ENCODE measurements at regions not wholly inside any gene's neighbourhood (a gene's known extent, or its start where the extent isn't known, plus 50 kb on each side); places are given as distances from the start of the nearest gene placed in this dataset.
"Not testable (repeated sequence)": the region's sequence is repeated elsewhere in the genome, so short reads cannot be mapped to it uniquely, and the experiment has no call there.

DNA sequence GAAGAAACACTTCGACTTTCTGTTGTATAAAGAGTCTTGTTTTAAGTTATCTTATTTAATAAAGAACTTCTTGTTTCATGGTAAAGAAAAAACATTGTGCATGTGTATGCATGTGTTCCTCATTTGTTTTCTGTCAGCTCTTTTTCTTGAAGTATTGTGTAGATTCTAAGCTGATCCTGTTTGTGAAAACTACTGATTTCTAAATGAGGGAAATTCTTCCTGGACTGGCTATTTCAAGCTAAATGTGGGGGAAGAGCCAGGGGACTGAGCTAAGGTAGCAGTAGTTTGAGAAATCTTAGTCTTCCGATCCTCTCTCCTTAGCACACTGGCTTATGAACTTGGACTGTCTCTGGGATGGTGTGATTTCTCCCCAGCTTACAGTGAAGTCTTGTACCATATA is 56.4 kb upstream of the RBMS1 start:
- in situ Hi-C loops (cut with MboI; ENCODE audit: low sequenced_read_pairs), result no loop called here

DNA sequence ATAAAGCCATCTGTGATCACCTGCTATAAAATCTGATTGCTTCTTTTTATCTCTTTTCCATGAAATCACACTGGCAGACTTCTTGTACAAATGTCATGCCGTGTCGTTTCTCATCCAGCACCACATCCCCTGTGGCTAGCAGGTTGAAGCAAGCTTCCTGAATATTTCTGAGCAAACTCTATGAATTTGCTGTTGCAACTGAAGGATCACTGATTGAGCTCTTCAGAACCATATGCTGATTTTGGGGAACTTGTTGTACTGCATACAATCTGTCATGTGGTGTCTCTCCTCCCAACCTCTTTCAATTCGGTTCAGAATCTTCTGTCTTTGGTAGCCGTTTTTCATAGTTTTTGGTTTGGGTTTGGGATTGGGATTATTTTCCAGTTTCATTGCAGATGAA is 57.7 kb upstream of the RBMS1 start:
- in situ Hi-C loops (cut with MboI; ENCODE audit: low sequenced_read_pairs), result no loop called here

DNA sequence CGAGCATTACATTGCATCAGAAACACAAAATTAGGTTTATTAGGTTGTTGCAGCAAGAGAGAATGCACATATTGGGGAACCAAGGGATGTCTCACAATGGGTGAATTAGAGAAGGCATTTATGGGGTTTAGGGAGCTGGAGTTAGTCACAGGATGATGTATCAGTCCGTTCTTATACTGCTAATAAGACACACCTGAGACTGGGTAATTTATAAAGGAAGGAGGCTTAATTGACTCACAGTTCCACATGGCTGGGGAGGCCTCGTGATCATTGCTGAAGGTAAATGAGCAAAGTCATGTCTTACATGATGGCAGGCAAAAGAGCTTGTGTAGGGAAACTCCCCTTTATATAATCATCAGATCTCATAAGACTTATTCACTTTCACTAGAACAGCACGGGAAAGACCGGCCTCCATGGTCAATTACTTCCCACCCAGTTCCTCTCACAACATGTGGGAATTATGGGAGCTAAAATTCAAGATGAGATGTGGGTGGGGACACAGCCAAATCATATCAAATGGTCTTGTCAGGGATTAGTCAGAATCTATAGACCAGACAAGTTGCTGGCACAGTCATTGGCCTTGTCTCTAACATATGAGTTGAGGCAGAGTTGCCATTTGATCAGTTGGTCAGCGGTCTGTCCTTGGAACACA is 61.9 kb upstream of the RBMS1 start:
- in situ Hi-C loops (cut with MboI; ENCODE audit: low sequenced_read_pairs), result no loop called here

- in situ Hi-C loops (cut with MboI; ENCODE audit: low sequenced_read_pairs), result no loop called here
These were observed 64.3 kb upstream of the RBMS1 start for GRCh38 chr2:160557903-160558302.

DNA sequence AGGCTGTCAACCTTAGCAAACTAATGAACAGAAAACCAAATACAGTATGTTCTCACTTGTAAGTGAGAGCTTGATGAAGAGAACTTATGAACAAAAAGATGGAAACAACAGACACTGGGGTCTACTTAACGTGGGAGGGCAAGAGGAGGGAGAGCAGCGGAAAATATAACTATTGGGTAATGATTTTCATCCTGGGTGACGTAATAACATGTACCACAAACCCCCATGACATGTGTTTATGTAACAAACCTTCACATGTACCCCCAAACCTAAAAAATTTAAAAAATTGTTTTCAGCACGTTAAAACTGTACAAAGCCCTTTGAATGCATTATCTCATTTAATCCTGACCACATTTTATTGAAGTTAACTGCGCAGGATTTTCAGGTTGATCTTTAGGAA is 64.9 kb upstream of the RBMS1 start:
- in situ Hi-C loops (cut with MboI; ENCODE audit: low sequenced_read_pairs), result no loop called here

DNA sequence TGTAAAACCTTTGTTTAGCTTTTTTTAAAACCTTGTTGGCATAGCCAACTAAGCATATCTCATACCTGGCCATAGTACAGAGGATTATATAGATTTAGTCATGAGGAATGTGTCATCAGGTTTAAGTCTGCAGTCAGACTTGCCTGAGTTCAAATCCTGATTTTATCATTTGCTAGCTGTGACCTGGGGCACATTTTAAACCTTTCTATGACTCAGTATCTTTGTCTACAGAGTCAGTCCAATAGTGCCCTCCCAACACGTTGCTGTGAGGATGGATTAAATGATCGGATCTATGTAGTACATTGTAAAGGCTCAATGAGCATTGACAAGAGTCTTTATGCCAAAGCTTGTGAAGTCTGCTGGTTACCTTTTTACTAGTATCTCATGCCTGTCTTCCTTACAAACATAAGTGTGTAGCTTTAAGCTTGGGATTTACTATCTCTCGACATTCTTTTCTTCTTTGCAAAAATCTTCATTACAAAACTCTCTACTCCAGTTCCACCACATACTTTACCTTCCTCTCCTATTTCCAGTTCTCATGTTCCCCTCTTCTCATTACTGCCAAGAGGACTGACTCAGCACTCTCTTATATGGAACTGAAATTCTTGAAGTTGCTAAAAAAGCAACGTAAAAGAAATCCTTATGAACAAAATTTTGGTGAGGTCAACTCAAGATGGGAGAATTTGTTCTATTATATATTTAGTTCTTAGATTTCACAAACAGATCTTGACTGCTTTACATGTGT is 68.1 kb upstream of the RBMS1 start:
- in situ Hi-C loops (cut with MboI; ENCODE audit: low sequenced_read_pairs), result no loop called here

DNA sequence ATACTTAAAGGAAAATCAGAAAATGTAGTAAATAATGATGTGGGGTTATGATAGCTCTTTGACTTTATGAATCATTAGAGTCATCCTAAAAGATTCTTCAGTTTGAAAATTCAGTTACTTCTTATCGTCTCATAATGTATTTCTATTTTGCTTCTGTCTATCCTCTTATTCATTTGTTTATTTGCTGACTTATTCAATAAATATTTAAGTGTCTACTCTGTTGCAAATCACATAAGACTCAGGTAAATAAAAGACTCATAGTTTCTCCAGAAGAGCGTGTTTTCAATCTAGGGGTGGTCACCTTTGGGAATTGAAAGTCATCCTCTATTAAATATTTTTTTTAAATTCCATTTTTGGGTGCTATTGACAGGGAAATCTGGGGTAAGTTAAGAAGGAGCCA is 69.1 kb upstream of the RBMS1 start:
- in situ Hi-C loops (cut with MboI; ENCODE audit: low sequenced_read_pairs), result no loop called here

GRCh38 chr2:160564591-160564990 is 71.0 kb upstream of the RBMS1 start:
- in situ Hi-C loops (cut with MboI; ENCODE audit: low sequenced_read_pairs), result no loop called here

DNA sequence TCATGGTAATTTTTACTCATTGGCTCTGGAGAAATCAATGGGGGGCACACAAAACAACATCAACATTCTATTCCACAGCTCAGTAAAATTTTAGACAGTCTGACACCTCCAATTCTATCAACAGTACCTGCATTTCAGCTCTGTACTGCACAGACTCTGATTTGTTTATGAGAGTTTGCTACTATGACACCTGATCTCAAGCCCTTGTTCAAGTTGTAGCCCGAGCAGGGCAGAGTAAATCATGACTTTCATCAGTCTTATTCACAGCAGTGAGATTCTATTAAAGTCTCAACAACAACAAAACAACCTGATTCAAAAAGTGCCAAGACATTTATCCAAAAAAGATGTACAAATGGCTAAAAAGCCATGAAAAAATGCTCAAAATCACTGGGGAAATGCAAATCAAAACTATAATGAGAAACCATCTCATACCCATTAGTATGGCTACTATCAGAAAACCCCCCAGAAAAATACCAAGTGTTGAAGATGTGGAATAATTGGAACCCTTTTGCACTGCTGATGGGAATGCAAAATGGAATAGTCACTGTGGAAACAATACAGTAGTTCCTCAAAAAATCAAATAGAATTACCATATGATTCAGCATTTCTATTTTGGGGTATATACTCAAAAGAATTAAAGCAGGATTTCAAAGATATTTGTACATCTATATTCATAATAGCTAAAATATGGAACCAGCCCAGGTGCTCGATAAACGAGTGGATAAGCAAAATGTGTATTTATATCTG is 71.7 kb upstream of the RBMS1 start:
- in situ Hi-C loops (cut with MboI; ENCODE audit: low sequenced_read_pairs), result no loop called here

DNA sequence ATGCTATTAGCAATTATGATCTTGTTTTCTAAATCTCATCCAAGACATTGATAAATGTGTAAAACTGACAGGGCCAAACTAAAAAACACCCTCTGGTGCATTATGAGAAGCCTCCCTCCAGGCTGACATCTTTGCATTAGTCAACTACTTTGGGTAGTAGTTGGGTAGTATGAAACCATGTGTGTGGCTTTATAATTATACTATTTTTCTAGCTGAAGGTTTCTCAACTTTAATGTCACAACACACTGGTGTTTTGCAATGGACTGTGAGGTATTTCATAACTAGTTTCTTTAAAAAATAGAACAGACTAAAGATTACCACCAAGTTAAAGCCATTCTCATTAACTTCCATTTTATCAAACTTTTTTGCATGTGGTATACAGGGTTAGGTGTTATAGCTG is 73.1 kb upstream of the RBMS1 start:
- in situ Hi-C loops (cut with MboI; ENCODE audit: low sequenced_read_pairs), result no loop called here

DNA sequence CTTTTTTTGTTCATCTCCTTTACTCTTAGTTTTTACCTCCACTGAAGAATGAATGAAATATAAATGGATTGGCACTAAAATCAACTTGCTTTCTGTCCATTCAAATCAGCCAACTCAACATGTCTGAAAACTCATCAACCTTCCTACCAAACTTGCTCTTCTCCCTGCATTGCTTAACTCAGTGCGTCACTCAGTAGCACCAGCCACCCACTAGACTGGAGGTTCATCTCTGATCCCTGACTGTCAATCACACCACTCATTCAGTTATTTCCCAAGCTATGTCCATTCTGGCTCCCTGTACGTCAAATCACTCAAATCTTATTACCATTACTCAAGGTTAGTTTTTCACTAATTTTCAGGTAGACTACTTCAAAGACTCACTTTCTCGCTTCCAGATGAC is 75.2 kb upstream of the RBMS1 start:
- in situ Hi-C loops (cut with MboI; ENCODE audit: low sequenced_read_pairs), result no loop called here

GRCh38 chr2:160570376-160570775 is 76.8 kb upstream of the RBMS1 start:
- in situ Hi-C loops (cut with MboI; ENCODE audit: low sequenced_read_pairs), result no loop called here

GRCh38 chr2:160574468-160575140 is 81.0 kb upstream of the RBMS1 start:
- in situ Hi-C loops (cut with MboI; ENCODE audit: low sequenced_read_pairs), result no loop called here

- in situ Hi-C loops (cut with MboI; ENCODE audit: low sequenced_read_pairs), result no loop called here
These were observed 81.8 kb upstream of the RBMS1 start for GRCh38 chr2:160575368-160575767.

GRCh38 chr2:160576054-160576499 is 82.5 kb upstream of the RBMS1 start:
- in situ Hi-C loops (cut with MboI; ENCODE audit: low sequenced_read_pairs), result no loop called here

GRCh38 chr2:160577081-160577480 is 83.5 kb upstream of the RBMS1 start:
- in situ Hi-C loops (cut with MboI; ENCODE audit: low sequenced_read_pairs), result not testable (repeated sequence)

DNA sequence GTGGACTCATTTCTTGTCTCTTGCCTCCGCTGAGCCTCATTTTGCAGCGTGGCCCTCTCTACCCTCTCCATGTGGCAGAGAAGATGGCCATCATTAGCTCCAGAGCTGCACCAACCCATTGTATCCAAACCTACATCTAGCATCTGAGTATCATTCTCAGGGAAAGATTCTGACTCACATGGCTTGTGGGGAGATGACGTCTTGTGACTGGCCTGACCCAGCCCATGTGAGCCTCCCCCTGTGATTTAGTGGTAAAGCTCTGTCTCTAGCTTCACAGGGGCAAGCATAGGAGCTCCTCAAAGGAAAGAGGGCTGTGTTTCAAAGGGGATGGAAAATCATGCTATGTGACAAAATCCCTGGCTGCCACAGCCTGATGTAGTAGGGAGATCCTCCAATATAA is 87.4 kb upstream of the RBMS1 start:
- in situ Hi-C loops (cut with MboI; ENCODE audit: low sequenced_read_pairs), result no loop called here

DNA sequence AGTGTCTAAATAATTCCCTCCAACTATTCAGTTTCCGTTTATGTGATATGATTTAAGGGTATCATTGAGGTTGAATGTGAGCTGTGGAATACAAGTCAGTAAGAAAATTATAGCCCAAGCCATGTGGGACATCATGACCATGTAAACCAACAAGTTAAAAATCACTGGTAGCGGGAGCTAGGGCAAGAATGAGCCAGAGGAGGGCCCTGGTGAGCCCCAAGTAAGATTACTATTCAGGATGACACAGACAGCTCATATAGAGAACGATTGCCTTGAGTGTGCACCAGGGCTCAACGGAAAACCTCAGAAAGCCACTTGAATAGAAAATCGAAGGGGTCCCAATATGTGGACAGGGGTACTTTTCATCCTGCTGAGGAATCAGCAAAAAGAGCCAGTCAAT is 87.8 kb upstream of the RBMS1 start:
- in situ Hi-C loops (cut with MboI; ENCODE audit: low sequenced_read_pairs), result no loop called here

DNA sequence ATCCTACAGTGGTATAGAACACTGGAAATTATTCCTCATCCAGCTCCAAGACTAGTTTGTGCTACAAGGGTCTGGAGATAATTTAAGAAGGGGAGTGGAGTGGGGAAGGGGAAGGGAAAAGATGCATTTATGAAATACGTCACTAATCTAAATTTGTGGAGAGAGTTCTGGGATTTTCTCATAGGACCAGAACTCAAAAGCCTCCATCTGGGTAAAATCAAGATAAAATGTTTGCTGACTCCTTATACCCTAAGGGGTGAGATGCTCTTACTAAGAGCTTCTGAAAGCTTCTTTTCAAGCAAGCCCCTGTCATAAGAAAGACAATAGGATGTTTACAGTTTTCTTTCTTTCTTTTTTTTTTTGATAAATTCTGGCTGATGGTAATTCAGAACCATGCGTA is 88.5 kb upstream of the RBMS1 start:
- in situ Hi-C loops (cut with MboI; ENCODE audit: low sequenced_read_pairs), result no loop called here

DNA sequence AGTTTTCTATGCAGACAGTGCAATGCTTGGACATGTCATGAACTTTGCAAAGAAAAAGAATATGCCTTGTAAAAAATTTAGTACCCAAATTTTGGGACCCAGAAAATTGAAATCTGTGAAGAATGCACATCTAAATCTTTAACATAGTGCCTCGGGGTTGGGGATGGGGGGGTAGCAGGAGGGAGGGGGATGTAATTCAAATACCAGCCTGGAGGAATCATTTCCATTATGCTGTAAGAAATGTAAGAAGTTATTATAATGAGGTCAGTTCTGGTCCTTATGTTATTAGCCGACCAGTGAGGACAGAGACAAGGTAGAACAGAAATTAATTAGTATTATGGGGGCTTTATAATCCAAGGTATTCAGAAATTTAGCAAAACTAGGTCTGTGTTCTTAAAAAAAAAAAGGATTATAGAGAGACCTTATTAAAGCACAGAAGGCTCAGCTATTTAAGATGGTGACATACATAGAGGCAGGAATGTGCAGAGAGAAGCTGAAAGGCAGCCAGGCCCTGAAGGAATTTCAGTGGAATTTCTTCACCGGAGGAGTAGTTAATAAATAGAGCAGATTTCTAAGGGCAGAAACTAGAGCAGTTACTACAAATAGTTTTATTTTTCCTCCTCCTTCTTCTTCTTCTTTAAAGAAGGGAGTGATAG is 89.0 kb upstream of the RBMS1 start:
- in situ Hi-C loops (cut with MboI; ENCODE audit: low sequenced_read_pairs), result no loop called here

DNA sequence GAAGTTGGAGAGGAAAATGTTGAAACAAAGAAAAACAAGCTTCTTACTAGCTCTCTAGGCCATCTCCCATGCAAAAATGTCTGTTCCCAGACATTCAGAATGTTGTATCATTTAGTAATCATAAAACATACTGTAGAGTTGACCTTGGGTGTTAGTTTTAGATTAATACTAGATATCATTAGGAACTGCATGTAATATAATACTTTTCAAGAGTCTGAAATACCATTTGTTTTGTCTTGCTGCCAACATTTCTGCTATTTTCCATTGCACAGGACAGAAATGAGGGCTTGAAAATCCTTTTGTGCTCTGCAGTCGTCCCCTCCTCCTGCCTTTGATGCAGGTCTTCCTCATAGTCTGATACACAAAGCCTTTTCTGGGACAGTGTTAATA is 89.5 kb upstream of the RBMS1 start:
- in situ Hi-C loops (cut with MboI; ENCODE audit: low sequenced_read_pairs), result no loop called here

Measured in HL-60/S4 treated with phorbol 12-myristate 13-acetate at 8.2 ng/mL for 4 days and 3 days (cell line).